ENCODE measurements at regions not wholly inside any gene's neighbourhood (a gene's known extent, or its start where the extent isn't known, plus 50 kb on each side); places are given as distances from the start of the nearest gene placed in this dataset.

DNA sequence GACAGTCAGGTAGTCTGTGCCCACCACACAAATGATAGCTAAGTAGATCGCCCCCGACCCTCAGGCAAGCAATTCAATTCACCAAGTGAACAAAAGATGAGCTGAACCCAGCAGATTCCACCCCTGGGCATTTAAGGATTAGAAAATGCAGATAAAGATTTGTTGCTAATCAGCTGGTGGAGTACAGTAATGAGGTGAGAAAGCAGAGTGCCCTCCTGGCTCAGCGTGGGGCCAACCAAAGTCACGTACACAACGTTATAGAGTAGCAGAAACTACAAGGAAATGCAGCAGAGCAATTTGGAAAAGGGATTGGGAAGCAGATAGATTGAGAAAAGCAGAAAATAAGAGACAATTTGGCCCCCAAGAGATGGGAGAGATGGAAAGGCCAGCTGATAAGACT lies 91.2 kb downstream of the SOX9 start:
- no peak for DNase-seq

DNA sequence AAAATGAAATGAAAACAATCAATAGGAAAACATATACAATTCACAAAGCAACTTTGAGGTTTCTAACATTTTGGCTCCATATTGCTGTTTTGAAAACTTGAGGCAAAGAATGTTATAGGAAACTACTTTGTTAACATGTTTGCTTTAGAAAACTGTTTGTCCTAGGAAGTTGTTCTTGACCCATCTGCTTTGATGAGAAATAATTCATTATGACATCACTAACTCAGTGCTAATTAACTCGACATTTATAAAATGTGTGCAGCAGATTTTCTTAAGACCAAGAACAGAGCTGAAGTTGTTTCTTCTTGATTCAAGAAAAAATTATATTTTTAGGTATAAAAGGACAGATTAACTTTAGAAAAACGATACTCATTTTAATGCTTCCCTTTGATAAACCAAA lies 94.7 kb downstream of the SOX9 start:
- no peak for DNase-seq

DNA sequence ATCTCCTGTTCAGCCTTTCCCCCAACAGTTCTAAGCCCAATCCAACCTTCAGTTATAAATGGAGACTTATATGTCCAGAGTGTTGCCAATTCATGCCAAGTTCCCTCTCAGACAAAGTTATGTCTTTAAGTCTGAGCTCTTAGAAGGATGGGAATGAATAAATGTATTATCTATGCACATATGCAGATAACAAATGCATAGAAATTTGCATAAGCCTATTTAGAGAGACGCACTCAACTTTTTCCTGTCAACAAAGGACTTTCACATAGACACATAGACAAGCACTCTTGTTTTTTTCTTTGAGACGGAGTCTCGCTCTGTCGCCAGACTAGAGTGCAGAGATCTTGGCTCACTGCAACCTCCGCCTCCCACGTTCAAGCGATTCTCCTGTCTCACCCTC lies 95.1 kb downstream of the SOX9 start:
- DNase-seq = no peak

DNA sequence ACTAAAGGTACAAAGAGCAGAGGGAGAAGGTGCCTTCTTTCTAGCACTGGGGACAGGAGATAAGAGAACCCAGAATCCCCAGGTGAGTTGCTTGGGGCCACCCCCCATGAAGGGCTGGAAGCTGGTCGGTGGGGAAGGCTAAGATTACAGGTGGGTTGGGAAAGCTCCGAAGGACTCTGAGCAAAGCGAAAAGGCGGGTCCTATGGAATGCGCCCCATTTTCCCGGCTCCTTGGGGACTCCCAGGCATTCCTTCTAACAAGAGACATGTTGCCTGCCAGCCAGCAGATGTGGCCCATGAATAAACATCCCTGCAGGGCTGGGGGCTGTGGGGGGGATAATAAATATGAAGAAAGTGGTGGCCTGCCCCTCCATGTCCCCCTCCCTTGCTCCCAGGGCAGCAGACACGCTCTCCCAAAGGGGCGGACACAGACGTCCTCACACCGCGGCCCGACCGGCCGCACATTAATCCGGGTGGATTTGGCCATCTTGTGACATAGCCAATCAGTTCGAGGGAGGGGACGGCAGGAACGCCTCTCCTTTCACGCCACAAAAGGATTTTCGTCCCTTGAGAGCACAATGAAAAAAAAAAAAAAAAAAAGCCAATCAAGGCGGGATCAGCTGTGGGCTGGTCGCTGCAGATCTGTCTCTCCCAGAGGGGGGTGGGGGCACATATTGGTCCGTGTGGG lies 98.5 kb downstream of the SOX9 start:
- no peak for DNase-seq

DNA sequence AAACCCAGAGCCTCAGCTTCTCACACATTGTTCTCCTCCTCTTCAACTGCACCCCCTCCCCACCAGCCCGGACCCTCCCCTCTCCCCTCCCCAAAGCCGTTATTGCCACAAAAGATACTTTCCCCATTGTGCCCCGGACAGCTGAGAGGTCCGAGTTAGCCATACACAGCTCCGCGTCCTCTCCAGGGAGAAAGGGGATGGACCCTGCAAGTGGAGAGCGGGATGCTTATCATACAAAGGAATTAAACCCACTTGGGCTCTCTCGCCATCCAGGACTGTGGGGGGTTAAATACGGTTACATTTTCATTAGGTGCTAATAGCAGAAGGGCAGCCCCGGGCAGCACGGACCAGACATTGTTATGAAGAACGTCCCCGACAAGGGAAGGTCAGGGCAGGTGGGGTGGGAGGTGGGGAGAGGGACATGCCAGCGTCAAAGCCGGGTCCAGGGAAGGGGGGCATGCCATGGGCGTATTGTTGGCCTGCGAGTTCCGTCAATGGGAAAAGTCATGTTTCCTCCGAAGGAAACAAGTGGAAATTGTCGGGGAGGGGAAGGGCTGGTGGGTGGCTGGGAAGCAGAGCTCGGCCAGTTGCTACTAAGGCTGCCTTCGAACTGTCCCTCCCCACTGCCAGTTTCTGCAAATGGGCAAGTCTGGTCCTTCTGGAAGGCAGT lies 99.1 kb downstream of the SOX9 start:
- no peak for DNase-seq

DNA sequence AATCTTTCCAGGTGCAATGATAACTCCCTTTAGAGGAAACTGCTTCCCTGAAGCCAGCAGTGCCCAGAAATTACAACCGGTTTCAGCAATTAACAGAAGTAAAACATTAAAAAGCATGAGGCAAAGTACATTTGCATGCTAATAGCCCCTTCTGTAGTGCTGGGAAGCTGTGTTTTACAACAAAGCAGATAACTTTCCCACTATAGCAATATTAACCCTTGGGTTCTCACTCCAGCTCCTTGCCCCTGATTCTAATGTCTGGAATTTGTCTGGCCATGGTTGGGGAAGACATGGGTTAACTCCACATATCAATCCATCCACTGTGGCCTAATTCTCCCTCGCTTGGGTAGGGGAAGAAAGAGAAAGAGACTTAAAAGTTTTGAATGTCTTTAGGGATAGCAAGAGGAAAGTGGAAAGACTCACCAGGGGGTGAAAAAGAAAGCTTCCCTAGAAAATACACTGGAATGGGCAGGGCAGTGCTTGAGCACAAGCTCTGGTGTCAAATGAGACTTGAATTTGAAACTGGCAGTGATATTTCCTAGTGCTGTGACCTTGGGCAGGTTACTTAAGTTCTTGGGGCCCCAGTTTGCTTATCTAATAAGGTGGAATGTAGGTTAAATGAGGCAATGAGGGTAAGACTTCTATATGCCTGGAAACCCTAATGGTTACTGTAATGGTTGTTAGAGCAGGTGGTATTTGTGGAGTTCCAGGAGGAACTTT lies 102.0 kb downstream of the SOX9 start:
- DNase-seq = no peak

DNA sequence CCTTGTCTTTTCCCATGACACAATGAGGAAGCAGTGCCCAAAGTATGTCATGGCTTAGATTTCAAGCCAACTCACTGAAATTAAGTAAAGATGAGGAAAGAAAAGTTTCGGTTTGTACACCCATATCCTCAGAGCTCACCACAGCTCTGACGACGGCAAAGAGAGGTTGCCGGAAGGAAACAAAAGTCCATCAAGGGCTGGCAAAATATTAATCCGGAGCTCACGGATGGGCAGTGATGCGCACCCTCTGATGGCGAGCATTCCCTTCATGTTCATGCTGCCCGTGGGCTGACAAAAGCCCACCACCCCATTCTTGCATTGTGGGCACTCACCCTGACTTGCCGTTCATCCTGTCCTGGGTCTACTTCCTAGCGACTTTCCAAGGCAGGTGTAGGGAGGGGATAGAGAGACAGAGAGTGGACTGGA lies 103.1 kb downstream of the SOX9 start:
- DNase-seq = no peak

DNA sequence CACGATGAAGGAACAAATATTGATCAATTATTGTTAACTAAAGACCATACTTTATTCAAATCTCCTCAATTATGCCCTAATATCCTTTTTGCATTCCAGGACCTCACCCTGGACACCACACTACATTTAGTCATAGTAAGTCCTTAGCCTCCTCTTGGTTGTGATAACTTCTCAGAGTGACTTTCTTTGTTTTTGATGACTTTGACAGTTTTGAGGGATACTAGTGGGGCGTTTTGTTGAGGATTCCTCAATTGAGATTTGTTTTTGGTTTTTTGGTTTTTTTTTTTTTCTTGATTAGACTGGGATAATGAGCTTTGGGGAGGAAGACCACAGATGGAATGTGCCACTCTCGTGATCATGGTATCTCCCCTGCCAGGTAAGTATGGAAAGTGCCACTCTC lies 105.5 kb downstream of the SOX9 start:
- DNase-seq = no peak

DNA sequence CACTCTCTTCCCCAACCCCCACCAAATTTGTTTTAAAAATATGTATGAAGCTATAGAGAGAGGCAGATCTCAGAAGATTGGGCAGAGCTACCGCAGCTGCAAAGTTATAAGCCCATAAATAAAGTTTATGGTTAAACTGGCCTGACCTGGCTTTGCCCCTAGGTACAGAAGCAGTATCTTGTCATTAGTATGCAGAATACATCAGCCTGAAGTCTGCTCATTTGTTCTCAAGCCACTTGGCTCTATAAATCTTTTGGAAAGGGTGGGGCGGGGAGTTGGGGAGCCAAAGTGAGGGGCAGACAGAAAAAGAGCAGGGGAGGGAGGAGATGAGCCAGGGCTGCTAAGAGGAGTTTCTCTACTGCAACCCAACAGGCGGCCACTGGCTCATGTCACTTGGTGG lies 113.2 kb downstream of the SOX9 start:
- no peak for DNase-seq

DNA sequence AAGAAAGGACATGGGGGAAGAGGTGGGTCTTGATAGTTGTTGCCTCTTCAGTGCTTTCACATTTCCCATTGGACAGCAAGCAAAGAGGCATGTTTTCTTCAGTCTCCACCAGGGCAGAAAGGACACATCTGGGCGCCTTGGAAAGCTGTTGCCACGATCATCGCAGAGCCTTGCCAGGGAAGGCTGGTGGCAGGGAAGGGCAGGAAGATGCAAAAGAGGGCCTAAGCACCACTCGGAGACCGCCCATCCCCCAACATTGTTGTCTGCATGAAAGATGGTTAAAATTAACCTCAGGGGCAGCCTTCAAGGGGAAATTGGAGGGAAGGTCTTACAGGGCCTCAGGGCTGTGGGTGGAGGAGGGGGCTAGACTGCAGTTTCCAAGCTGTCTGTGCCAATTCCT lies 114.2 kb downstream of the SOX9 start:
- no peak for DNase-seq

DNA sequence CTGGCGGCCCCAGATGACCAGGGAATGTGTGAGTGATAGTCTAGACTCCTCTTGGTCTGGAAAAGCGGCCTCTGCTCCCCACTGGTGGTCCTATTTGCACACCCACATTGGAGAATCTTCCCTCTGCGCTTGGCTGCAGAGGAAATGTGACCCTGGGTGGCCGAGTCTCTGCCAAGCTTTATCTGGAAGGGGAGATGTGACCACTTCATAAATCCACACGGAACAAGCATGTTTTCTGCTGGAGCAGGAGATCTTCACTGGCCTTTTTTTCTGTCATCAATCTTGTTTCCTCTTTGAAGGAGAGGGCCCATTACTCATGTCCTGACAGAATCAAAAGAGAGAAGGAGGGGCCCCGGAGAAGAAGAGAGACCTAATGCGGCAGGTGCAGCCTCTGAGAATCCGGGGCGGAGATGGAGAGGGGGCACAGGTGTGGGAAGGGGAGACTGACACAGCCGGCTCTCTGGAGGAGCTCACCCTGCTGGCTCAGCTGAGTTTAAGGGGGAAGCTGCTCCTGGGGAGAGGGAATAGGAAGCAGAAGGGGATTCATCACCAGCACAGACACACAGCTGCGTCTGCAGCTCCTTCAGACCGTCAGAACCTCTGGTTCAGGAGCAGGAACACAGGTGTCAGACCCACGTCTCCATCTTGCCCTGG lies 116.3 kb downstream of the SOX9 start:
- peak; percentile 29 for DNase-seq

DNA sequence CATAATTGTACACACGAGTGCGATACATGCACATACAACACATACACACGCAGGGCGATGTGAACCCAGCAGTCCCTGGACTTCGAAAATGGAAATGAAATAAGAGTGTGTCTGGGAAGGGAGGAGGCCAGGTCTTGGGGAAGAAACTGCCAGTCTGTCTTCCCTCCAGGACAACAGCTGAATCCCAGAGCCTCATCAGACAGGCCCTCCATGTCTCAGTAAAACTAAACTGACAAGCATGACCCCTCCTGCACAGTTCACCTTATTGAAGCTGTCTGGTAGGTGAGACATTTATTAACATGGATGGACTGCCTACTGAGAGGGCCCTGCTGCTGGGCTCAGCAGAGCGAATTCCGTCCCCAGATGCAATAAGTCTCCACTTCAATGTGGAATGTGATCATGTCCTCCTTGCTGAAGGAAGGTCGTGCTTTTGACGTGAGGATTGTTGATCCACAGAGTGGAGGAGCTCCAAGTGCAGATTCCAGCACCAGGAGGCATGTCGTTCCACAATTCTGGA lies 117.4 kb downstream of the SOX9 start:
- no peak for DNase-seq

DNA sequence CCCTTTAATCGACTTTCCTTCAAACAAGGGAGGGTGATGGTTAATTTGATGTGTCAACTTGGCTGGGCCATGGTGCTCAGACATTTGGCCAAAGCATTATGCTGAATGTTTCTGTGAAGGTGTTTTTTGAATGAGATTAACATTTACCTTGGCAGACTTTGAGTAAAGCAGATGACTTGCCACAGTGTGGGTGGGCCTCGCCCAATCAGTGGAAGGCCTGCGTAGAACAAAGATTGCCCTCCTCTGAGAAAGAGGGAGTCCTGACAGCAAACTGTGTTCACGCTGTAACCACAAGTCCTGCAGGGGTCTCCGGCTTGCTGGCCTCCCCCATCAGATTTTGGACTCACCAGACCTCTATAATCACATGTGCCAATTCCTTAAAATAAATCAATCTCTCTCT lies 118.7 kb downstream of the SOX9 start:
- DNase-seq = no peak

DNA sequence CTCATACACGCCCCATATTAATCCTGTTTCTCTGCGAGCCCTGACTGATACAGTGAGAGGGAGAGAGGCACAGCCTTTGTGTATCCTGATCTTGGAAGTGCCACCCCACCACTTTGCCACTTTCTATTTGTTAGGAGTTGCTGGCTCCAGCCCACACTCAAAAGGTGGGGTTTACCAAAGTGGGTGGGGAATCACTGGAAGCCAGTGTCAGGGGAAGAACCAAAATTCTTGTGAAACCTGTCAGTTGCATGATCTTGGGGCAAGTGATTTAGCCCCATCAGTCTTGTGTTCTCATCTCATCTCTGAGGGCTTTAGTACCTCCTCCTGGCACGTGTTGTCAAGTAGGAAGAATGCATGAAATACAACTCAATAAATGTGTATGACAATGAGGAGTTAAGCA lies 119.5 kb downstream of the SOX9 start:
- no peak for DNase-seq

DNA sequence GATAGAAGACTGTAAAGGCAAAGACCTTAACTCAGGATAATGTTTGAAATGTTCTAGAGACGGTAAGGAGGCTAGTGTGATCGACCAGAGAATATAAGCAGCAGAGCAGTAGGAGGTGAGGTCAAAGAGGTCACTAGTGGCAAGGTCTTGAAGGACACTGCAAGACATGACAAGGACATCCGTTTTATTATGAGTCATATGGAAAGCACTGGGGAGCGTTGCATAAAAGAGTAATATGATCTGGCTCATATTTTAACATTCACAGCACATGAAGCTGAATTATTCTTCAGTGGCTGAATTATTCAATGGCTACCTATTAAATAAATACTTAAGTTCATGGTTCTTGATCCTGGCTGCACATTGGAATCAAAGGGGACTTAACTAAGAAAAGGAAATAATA lies 123.7 kb downstream of the SOX9 start:
- no peak for DNase-seq

DNA sequence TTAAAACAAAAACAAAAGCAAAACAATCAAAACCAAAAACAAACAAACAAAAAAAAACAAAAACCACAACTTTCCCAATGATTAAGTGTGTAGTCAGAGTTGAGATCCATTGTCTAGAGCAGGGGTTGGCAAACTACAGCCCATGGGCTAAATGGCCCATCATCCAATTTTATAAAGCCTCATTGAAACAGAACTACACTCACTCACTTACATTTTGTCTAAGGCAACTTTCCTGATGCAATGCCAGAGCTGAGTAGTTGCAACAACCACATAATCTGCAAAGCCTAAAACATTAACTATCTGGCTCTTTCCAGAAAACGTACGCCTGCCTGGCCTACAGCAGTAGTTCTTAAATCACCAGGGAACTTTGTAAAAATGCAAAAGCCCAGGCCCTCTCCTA lies 124.1 kb downstream of the SOX9 start:
- no peak for DNase-seq

DNA sequence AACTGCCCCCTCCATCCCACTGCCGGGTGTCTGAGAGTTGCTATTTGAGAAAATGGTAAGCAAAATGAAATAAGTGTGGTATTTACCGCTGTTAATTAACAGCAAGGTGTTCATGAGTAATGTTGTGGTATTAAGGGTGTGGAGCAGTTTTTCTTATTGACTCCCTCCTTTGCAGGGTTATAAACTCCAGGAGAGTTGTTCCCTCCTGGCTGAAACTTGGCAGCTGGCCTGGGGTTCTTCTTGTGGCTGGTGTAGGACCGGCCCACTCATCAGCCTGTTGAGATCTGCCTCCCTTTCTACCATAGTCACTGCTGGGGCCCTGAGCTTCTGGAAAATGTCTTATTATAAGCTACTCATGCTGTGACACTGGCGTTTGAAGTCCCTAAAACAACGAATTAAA lies 128.6 kb downstream of the SOX9 start:
- DNase-seq = no peak

DNA sequence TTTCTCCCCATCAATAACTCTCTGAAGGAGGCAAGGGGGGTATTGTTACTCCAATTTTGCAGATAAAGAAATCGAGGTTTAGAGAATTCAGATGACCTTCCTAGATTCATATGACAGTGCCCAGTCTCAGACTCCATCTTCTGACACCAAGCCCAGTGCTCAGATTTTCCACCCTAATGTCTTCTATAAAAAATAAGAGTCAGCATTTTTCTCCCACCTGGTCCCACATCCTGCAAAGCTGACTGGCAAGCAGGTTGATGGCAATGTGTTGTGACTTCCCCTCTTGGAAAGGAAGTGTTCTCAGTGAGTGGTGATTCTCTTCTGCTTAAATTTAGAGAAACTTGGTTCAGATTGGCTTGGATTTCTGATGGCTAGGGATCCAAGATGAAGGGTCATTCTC lies 129.4 kb downstream of the SOX9 start:
- no peak for DNase-seq

DNA sequence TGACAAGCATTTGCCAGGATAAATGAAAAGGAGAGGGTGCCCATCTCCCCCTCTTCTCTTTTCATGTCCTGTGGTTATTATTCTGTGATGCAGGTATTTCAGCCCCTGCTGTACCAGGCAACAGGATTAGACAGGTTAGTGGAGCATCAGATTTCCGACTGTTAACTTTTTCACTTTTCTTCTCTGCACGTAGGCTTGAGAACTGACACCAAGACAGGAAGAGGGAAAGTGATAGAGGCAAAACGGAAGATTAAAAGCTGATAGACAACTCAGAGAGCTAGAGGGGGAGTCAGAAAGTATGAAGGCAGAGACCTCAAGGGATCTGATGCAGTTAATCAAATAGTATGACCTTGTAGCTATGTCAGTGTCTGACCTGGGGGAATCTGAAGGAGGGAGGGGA lies 132.8 kb downstream of the SOX9 start:
- no peak for DNase-seq

DNA sequence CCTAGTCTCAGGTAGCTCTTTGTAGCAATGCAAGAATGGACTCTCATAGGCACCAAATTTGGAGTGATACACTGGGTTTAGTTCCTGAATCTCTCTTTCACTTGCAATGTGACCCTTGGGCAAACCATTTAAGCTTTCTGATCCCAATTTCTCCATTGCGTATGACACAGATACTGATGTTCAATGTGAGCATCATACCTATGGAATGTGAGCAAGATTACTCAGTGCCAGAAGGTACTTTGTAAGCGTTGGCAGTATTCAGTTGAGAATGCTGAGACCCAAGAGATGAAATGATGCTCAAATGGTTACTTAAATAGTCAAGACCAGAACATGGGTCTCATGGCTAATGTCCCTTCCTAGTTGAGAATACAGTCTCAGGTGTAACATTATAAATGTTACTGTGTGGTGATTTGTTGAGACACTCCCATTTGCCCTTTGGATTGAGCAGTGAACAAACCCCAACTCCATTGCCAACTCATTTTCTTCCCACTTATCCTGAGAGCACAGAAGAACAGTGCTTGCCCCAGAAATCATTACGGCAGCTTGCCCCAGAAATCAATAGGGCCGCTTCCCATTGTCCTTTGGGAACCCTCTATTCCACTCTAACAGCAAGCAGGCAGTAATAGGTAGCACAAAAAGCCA lies 134.1 kb downstream of the SOX9 start:
- peak; percentile 50 for DNase-seq

DNA sequence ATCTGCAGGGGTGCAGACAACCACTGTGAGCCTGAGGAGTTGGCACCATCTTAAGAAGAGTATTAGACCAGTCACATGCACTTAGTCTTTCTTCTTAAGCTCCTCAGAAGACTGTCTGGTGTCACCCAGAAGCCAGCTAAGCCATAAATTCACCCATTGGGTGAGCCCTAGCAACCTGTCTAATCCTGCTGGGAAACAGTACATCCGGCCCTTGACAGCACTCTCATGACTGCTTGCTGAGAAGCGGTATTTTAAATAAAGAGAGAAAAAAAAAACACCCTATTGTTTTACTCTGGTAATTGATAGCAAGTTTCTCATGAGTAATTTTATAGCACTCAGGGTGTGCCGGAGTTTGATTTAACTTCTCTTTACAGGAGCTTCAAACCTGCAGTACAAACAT lies 134.7 kb downstream of the SOX9 start:
- DNase-seq = peak; percentile 50

DNA sequence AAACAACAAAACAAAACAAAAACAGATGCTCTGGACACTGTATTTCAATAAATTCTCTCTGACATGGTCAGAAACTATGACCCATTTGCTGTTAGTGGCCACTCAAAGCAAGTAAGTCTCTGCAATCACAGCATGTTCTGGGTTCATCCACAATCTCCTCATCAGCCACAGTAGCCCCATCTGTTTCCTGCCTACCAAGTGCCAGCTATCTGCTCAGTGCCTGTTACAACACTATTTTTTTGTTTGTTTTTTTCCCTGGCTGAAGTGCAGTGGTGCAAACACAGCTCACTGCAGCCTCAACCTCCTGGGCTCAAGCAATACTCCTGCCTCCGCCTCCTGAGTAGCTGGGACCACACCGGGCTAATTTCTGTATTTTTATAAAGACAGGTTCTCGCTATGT lies 137.9 kb downstream of the SOX9 start:
- no peak for DNase-seq

DNA sequence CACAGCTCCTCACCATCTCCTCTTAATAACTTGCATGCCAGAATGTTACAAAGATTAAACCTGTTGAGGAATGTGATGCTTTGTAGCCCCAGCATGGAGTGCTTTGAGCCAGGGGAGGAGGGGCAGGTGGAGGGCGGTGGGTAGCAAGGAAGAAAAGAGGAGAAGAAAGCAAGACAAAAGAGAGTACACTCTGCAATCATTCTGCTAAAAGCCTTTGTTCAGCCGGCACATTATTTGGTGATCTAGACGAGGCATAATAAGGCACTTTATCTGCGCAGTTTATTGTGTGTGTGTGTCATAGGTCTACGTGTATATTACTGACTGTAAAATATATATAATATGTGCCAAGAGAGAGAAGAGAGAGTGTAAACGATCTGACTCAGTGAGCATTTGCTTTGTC lies 139.1 kb downstream of the SOX9 start:
- DNase-seq = no peak
